Astrocyte of the spinal cord (primary cell): ENCODE measurements at regions not wholly inside any gene's neighbourhood (a gene's known extent, or its start where the extent isn't known, plus 50 kb on each side); places are given as distances from the start of the nearest gene placed in this dataset.

Experiments used
- DNase-seq: peaks from one replicate; pipeline ENCODE4 v3.0.0; 2011; ENCODE audit warnings: low read depth, low spot score
- H3K4me3 ChIP-seq: 2 replicates; pipeline ENCODE4 v1.5.1; 2011; ENCODE audit warnings: low read depth, mild to moderate bottlenecking, low read length, moderate library complexity
- in situ Hi-C: cut with HindIII; loops from 2 replicates; pipeline ENCODE4 v1.10.0; 2017; ENCODE audit warnings: low sequenced_read_pairs
- TF ChIP-seq, protein P1 (sequence below): IDR thresholded peaks from 2 replicates; pipeline ENCODE4 v1.5.1; 2012; ENCODE audit warnings: low read depth, mild to moderate bottlenecking, low read length, inconsistent platforms

DNA sequence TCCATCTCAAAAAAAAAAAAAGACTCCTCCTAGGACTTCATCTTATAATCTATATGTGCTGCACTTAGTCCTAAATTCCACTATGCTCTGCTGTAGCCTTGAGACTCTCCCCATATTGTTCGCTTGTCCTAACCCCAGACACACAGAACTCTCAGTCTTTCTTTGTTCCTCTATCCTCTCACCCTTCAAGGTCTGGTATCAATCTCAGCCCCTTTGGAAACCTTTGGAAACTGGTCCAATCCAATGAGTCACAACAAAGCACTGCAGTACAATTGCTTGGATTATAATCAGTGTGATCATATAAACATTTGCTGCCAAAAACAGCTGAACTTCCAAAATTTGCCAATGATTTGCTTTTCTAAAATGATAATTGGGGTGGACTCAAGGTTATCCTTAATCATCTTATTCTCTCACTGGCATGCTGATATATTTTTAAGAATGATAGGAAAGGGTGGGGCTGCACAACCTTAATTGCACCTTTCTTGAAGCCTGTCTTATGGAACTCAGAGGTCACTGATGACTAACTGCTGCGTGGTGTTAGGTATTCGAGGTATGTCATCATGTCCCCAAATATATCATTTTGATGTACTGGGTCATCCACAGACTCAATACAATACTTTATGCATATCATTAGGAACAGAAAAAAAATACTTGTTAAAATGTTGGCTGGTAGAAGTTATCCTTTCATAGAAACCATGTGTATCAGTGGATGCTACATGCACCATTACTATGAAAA lies 756.7 kb downstream of the NR2F2 start:
- TF ChIP-seq, protein P1, sequence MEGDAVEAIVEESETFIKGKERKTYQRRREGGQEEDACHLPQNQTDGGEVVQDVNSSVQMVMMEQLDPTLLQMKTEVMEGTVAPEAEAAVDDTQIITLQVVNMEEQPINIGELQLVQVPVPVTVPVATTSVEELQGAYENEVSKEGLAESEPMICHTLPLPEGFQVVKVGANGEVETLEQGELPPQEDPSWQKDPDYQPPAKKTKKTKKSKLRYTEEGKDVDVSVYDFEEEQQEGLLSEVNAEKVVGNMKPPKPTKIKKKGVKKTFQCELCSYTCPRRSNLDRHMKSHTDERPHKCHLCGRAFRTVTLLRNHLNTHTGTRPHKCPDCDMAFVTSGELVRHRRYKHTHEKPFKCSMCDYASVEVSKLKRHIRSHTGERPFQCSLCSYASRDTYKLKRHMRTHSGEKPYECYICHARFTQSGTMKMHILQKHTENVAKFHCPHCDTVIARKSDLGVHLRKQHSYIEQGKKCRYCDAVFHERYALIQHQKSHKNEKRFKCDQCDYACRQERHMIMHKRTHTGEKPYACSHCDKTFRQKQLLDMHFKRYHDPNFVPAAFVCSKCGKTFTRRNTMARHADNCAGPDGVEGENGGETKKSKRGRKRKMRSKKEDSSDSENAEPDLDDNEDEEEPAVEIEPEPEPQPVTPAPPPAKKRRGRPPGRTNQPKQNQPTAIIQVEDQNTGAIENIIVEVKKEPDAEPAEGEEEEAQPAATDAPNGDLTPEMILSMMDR: no peak
- no peak for DNase-seq
- in situ Hi-C loops: no loop called here
- H3K4me3 ChIP-seq: no peak overlapping the region

DNA sequence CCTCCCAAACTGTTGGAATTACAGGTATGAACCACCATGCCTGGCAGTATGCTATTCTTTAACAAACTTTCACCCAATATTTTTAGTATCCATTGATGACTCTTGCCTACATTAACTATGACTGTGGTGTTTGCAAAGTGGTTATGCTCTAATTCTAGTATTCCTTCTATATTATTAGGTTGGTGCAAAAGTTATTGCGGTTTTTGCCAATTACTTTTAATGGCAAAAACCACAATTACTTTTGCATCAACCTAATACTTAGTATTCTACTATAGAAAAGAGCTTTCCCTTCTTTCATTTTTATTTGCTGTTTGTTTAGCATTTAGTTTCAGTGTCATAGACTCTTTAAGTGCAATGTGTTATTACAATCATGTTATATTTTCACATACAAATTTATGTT lies 760.6 kb downstream of the NR2F2 start:
- in situ Hi-C loops: no loop called here
- no peak overlapping the region for H3K4me3 ChIP-seq
- no peak for DNase-seq
- TF ChIP-seq, protein P1: no peak

DNA sequence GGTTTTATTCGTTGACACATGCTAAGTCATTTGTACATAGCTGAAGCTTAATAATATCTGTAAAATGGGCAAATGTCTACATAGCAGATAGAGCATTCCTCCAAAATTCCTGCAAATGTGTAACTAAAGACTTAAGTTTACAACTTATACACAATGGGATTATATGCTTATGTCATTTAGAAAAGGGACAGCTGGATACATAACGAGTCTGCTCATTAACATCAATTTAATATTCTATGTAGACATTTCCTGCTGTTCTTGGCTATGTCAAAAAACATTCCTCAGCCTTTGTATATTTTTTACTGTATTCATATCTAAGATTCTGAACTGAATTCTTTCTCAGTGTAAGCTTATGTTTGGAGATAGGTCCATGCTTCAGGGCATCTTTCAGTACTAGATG lies 762.2 kb downstream of the NR2F2 start:
- no peak for DNase-seq
- TF ChIP-seq, protein P1: no peak
- in situ Hi-C loops: no loop called here
- no peak overlapping the region for H3K4me3 ChIP-seq

DNA sequence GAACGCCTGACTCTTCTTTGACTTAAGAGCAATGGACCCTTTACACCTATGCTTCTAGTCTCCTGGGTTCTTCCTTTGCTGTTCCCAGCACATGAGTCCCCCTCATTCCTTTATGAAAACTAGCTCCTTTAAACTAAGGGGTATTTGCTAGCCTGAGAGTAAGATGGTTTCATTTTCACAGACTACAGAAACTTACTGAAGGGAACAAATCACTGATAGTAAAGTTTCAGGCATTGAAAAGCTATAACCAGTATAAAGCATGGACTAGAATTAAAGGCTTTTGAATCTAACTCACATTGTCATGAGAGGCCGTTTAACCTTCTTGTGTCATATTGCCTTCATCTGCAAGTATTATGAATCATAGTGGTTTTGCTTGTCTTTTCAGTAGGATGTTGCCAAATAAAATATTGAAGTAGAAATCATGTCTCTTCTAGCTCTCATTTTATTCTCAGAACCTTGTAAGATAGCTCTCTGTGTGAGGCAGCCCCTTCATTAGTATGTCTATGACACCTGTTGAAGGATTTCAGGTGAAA lies 765.9 kb downstream of the NR2F2 start:
- TF ChIP-seq, protein P1: no peak
- in situ Hi-C loops: no loop called here
- H3K4me3 ChIP-seq: no peak overlapping the region

DNA sequence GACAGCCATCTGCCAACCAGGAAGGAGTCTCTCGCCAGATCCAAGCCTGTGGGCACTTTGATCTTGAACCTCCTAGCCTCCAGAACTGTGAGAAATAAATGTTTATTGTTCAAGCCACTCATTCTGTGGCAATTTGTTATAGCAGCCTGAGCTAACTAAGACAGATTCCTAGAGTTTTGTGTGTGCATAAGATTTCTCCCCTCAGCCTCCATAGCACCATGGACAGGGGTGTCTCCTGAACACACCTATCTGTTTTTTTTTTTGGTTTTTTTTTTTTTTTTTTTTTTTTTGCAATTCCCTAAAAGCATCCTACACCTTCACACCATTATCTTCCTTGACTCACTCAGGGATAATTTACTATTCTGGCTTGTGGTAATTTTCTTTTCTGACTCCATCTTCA lies 768.5 kb downstream of the NR2F2 start:
- no peak overlapping the region for H3K4me3 ChIP-seq
- DNase-seq: no peak
- in situ Hi-C loops: no loop called here
- TF ChIP-seq, protein P1: no peak

More for the DNA sequence above, 765.9 kb downstream of the NR2F2 start:
- no peak for DNase-seq

DNA sequence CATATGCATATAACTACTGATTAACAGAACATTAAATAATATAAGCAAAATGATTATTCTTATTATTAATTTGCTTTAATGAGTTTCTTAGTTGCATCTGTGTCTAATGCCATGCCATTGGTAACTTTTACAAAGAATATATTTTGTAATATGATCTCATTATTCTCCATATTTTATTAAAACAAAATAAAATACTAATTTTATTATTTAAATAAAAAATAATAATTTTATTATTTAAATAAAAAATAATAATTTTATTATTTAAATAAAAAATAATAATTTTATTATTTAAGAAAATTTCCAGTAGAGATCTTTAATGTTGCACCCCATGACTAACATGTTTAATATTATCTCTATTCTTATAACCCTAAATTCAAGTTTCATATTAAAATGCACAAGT lies 771.1 kb downstream of the NR2F2 start:
- in situ Hi-C loops: no loop called here
- TF ChIP-seq, protein P1: no peak
- DNase-seq: no peak
- H3K4me3 ChIP-seq: no peak overlapping the region
